ENCODE measurements at regions not wholly inside any gene's neighbourhood (a gene's known extent, or its start where the extent isn't known, plus 50 kb on each side); places are given as distances from the start of the nearest gene placed in this dataset.

DNA sequence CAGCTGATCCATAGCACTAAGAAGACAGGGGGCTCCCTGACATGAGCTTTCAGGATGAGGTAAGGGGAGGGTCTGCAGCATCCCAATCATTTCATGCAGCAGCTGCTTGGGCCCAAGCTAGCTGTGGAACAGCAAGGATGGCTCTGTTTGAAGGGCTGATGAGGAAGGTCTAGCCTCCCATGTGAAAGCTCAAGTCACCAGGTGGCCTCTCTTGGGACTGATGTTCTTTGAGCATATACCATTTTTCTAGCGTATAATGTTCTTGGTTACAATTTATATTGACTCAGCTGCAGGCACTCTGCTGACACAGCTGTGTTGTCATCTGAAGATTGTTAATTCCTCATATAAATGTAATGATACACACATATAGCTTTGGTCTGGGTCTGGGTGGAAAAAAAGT is 87.0 kb downstream of the CD200R1L start:
- Histone ChIP-seq H3K9me3 (peaks cover 7% of the 10 kb centered on the region; the same call in 1 of the 3 replicates), H3K27ac (peak overlapping the region in 1 of 2 experiments; percentile 46; a peak in 2 of 6 replicates), H3K4me3 (no peak overlapping the region), H3K4me1 (peaks cover 6% of the 10 kb centered on the region; the same call in 1 of the 3 replicates), H3K4me2 (no peak overlapping the region)
- ATAC-seq (no peak), FAIRE-seq (no peak), DNase-seq (ENCODE audit: low read depth in 1 of 2, low spot score in 1 of 2) (no peak)
- TF ChIP-seq CHD4 (IDR thresholded peaks at IDR 0.05; ENCODE audit: borderline replicate concordance) (no peak), NR3C1 (IDR thresholded peaks at IDR 0.05) (no peak), MAZ (IDR thresholded peaks at IDR 0.05; ENCODE audit: borderline replicate concordance, low read depth, low read length) (no peak), HOXB13 (CRISPR knock-in tag; IDR thresholded peaks at IDR 0.05; ENCODE audit: low read depth) (no peak), NFE2L2 (conservative IDR thresholded peaks at IDR 0.05; ENCODE audit: low read length) (no peak), RCOR1 (IDR thresholded peaks at IDR 0.05; ENCODE audit: low read depth, low read length) (no peak)
- TF ChIP-seq, protein P1, sequence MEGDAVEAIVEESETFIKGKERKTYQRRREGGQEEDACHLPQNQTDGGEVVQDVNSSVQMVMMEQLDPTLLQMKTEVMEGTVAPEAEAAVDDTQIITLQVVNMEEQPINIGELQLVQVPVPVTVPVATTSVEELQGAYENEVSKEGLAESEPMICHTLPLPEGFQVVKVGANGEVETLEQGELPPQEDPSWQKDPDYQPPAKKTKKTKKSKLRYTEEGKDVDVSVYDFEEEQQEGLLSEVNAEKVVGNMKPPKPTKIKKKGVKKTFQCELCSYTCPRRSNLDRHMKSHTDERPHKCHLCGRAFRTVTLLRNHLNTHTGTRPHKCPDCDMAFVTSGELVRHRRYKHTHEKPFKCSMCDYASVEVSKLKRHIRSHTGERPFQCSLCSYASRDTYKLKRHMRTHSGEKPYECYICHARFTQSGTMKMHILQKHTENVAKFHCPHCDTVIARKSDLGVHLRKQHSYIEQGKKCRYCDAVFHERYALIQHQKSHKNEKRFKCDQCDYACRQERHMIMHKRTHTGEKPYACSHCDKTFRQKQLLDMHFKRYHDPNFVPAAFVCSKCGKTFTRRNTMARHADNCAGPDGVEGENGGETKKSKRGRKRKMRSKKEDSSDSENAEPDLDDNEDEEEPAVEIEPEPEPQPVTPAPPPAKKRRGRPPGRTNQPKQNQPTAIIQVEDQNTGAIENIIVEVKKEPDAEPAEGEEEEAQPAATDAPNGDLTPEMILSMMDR (IDR thresholded peaks at IDR 0.05): no peak
- ChIA-PET CTCF (interaction anchor here (0.8 to 2.7 kb wide), 8 partner anchors 10 to 220 kb away, joined by 3 to 10 read pairs (median 4); no protein-coding TSS in a partner anchor), POLR2A (no interaction called here)
- WGBS (ENCODE audit: missing lambda C conversion rate): 100% methylated on average over 1 of the region's 1 CpG

DNA sequence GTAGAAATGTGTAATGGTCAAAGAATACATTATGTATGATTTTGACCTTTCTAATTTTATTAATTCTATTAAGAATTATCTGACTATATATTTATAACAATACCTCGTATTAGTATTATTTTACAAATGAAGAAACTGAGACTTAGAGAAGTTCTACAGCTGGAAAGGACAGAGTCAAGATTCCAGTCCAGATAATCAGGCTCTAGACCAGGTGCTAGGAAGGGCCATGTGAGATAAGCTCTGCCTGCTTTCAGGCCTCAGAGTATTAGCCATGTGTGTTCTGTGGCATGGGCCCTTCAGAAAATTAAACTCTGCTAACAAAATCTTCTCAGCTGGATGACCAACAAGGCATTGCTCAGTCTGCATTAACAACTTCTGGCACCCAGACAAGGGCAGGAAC is 87.5 kb downstream of the CD200R1L start:
- Histone ChIP-seq H3K4me1 (peaks cover 6% of the 10 kb centered on the region; the same call in 1 of the 3 replicates), H3K27ac (peak overlapping the region in 1 of 2 experiments; percentile 46; a peak in 2 of 6 replicates), H3K9me3 (peaks cover 7% of the 10 kb centered on the region; the same call in 1 of the 3 replicates), H3K4me2 (no peak overlapping the region), H3K4me3 (no peak overlapping the region)
- DNase-seq (ENCODE audit: low read depth in 1 of 2, low spot score in 1 of 2) (no peak), FAIRE-seq (no peak), ATAC-seq (no peak)
- CTCF ChIA-PET: interaction anchor here (0.7 to 1.8 kb wide), 8 partner anchors 12 to 220 kb away, joined by 3 to 5 read pairs (median 4); no protein-coding TSS in a partner anchor
- POLR2A ChIA-PET: no interaction called here
- WGBS (ENCODE audit: missing lambda C conversion rate): 72% methylated on average over 1 of the region's 1 CpG
- TF ChIP-seq, protein P2, sequence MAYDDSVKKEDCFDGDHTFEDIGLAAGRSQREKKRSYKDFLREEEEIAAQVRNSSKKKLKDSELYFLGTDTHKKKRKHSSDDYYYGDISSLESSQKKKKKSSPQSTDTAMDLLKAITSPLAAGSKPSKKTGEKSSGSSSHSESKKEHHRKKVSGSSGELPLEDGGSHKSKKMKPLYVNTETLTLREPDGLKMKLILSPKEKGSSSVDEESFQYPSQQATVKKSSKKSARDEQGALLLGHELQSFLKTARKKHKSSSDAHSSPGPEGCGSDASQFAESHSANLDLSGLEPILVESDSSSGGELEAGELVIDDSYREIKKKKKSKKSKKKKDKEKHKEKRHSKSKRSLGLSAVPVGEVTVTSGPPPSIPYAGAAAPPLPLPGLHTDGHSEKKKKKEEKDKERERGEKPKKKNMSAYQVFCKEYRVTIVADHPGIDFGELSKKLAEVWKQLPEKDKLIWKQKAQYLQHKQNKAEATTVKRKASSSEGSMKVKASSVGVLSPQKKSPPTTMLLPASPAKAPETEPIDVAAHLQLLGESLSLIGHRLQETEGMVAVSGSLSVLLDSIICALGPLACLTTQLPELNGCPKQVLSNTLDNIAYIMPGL (CRISPR knock-in tag; IDR thresholded peaks at IDR 0.05; ENCODE audit: borderline replicate concordance): no peak
- TF ChIP-seq, protein P3, sequence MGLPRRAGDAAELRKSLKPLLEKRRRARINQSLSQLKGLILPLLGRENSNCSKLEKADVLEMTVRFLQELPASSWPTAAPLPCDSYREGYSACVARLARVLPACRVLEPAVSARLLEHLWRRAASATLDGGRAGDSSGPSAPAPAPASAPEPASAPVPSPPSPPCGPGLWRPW (IDR thresholded peaks at IDR 0.05): no peak
- TF ChIP-seq MAFK (IDR thresholded peaks at IDR 0.05; ENCODE audit: partially characterized antibody): no peak
- TF ChIP-seq RCOR1 (IDR thresholded peaks at IDR 0.05; ENCODE audit: low read depth, low read length): no peak
- no peak for TF ChIP-seq CEBPB (IDR thresholded peaks at IDR 0.05)
- TF ChIP-seq HOXA7 (CRISPR knock-in tag; IDR thresholded peaks at IDR 0.05): no peak
- TF ChIP-seq, protein P4, sequence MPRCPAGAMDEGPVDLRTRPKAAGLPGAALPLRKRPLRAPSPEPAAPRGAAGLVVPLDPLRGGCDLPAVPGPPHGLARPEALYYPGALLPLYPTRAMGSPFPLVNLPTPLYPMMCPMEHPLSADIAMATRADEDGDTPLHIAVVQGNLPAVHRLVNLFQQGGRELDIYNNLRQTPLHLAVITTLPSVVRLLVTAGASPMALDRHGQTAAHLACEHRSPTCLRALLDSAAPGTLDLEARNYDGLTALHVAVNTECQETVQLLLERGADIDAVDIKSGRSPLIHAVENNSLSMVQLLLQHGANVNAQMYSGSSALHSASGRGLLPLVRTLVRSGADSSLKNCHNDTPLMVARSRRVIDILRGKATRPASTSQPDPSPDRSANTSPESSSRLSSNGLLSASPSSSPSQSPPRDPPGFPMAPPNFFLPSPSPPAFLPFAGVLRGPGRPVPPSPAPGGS (IDR thresholded peaks at IDR 0.05): no peak
- no peak for TF ChIP-seq TP53 (CRISPR knock-in tag; IDR thresholded peaks at IDR 0.05)
- TF ChIP-seq, protein P5, sequence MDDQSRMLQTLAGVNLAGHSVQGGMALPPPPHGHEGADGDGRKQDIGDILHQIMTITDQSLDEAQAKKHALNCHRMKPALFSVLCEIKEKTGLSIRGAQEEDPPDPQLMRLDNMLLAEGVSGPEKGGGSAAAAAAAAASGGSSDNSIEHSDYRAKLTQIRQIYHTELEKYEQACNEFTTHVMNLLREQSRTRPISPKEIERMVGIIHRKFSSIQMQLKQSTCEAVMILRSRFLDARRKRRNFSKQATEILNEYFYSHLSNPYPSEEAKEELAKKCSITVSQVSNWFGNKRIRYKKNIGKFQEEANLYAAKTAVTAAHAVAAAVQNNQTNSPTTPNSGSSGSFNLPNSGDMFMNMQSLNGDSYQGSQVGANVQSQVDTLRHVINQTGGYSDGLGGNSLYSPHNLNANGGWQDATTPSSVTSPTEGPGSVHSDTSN (IDR thresholded peaks at IDR 0.05): no peak
- TF ChIP-seq, protein P6, sequence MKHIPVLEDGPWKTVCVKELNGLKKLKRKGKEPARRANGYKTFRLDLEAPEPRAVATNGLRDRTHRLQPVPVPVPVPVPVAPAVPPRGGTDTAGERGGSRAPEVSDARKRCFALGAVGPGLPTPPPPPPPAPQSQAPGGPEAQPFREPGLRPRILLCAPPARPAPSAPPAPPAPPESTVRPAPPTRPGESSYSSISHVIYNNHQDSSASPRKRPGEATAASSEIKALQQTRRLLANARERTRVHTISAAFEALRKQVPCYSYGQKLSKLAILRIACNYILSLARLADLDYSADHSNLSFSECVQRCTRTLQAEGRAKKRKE (CRISPR knock-in tag; IDR thresholded peaks at IDR 0.05; ENCODE audit: low read depth): no peak
- TF ChIP-seq PHF8 (IDR thresholded peaks at IDR 0.05; ENCODE audit: borderline replicate concordance, low read depth): no peak
- no peak for TF ChIP-seq NPAS2 (CRISPR knock-in tag; IDR thresholded peaks at IDR 0.05; ENCODE audit: borderline replicate concordance)
- no peak for TF ChIP-seq GATA3 (IDR thresholded peaks at IDR 0.05; ENCODE audit: borderline replicate concordance)
- TF ChIP-seq CBX2 (IDR thresholded peaks at IDR 0.05; ENCODE audit: borderline replicate concordance, low read depth): no peak
- TF ChIP-seq, protein P7, sequence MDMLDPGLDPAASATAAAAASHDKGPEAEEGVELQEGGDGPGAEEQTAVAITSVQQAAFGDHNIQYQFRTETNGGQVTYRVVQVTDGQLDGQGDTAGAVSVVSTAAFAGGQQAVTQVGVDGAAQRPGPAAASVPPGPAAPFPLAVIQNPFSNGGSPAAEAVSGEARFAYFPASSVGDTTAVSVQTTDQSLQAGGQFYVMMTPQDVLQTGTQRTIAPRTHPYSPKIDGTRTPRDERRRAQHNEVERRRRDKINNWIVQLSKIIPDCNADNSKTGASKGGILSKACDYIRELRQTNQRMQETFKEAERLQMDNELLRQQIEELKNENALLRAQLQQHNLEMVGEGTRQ (IDR thresholded peaks at IDR 0.05): no peak
- no peak for TF ChIP-seq FOXS1 (CRISPR knock-in tag; IDR thresholded peaks at IDR 0.05)

Data from A549 (cell line).